ENCODE measurements at regions not wholly inside any gene's neighbourhood (a gene's known extent, or its start where the extent isn't known, plus 50 kb on each side); places are given as distances from the start of the nearest gene placed in this dataset.

- no peak for FAIRE-seq
- TF ChIP-seq TARDBP (IDR thresholded peaks at IDR 0.05; ENCODE audit: borderline replicate concordance) (no peak), ZNF622 (IDR thresholded peaks at IDR 0.05) (no peak), ZZZ3 (IDR thresholded peaks at IDR 0.05; ENCODE audit: control insufficient read depth, insufficient read length, low read depth) (no peak), MEF2A (IDR thresholded peaks at IDR 0.05; ENCODE audit: insufficient read depth, low read depth, low read length) (no peak), SUZ12 (IDR thresholded peaks at IDR 0.05; ENCODE audit: unreplicated experiment) (no peak), CBX5 (IDR thresholded peaks at IDR 0.05; ENCODE audit: low read depth) (no peak), TCF3 (IDR thresholded peaks at IDR 0.05; ENCODE audit: borderline replicate concordance, insufficient read depth, low read depth, low read length) (no peak), MTA2 (IDR thresholded peaks at IDR 0.05; ENCODE audit: low read depth) (no peak), MYB (IDR thresholded peaks at IDR 0.05; ENCODE audit: borderline replicate concordance, low read depth, low read length) (no peak), TBL1XR1 (IDR thresholded peaks at IDR 0.05; ENCODE audit: low read depth, low read length) (no peak), ZNF24 (IDR thresholded peaks at IDR 0.05) (no peak), ZNF592 (IDR thresholded peaks at IDR 0.05) (no peak), HDGF (IDR thresholded peaks at IDR 0.05) (no peak), TAF1 (IDR thresholded peaks at IDR 0.05; ENCODE audit: borderline replicate concordance, low read depth, low read length) (no peak), RELA (IDR thresholded peaks at IDR 0.05; ENCODE audit: borderline replicate concordance, partially characterized antibody) (no peak), NKRF (conservative IDR thresholded peaks at IDR 0.05) (no peak), MYC (IDR thresholded peaks at IDR 0.05; ENCODE audit: insufficient read depth, insufficient read length, insufficient replicate concordance, low read length, severe bottlenecking) (no peak), TCF7 (IDR thresholded peaks at IDR 0.05; ENCODE audit: borderline replicate concordance) (no peak), HCFC1 (IDR thresholded peaks at IDR 0.05; ENCODE audit: low read length) (no peak), MLLT1 (IDR thresholded peaks at IDR 0.05) (no peak)
- in situ Hi-C loops (cut with MboI): no loop called here
- H3K36me3 ChIP-seq (ENCODE audit: control insufficient read depth in 2 of 2, insufficient read depth in 2 of 2, low read length in 1 of 2): no peaks in the 10 kb centered on the region
- BruUV-seq (replicated peaks): no TSS peak
- no peaks in the 10 kb centered on the region for H3K4me1 ChIP-seq (ENCODE audit: control insufficient read depth, insufficient read depth, low read length)
- no peaks in the 10 kb centered on the region for H3K9me3 ChIP-seq (replicated peaks; ENCODE audit: control insufficient read depth, insufficient read depth, low read length)
- CTCF ChIA-PET: no interaction called here
- H3K9ac ChIP-seq (ENCODE audit: control insufficient read depth, insufficient read depth, low read length): no peak overlapping the region
- POLR2A ChIA-PET: no interaction called here
- H3K27me3 ChIP-seq (replicated peaks in 1 of 2; ENCODE audit: control insufficient read depth in 2 of 2, insufficient read depth in 2 of 2, low read length in 1 of 2): no peaks in the 10 kb centered on the region
- intact Hi-C loops (cut with micrococcal nuclease; ENCODE audit: unreplicated experiment): no loop called here
- SMC1A ChIA-PET (ENCODE audit: uncharacterized antibody, unreplicated experiment): no interaction called here
- no peak overlapping the region for H3K4me2 ChIP-seq (ENCODE audit: control insufficient read depth, insufficient read depth)
- no peak overlapping the region for H3K27ac ChIP-seq (ENCODE audit: control insufficient read depth, insufficient read depth)
- ATAC-seq: no peak
- no peaks in the 10 kb centered on the region for H3K79me2 ChIP-seq (ENCODE audit: control insufficient read depth, insufficient read depth, low read length)
- DNase-seq (ENCODE audit: low read depth, low spot score): no peak
- RAD21 ChIA-PET (ENCODE audit: unreplicated experiment): no interaction called here
- H4K20me1 ChIP-seq (ENCODE audit: control insufficient read depth, insufficient read depth): no peaks in the 10 kb centered on the region
- H3K4me3 ChIP-seq: no peak overlapping the region
- no peak overlapping the region for H2AFZ ChIP-seq (ENCODE audit: control insufficient read depth, low read depth, low read length)
Observed at GRCh38 chr12:98048326-98048725, 467.1 kb upstream of the TMPO start.
